Breast epithelium (tissue), 3 donors: ENCODE measurements at regions not wholly inside any gene's neighbourhood (a gene's known extent, or its start where the extent isn't known, plus 50 kb on each side); places are given as distances from the start of the nearest gene placed in this dataset.

Source experiments
- CTCF ChIP-seq, 3 donors: fragments of 450-650 bp; IDR thresholded peaks; one replicate each; pipeline ENCODE4 v1.5.1; 2016 to 2017; ENCODE audit warnings: antibody characterized with exemption in 3 of 3, mild to moderate bottlenecking in 3 of 3, moderate library complexity in 3 of 3
- POLR2A ChIP-seq: fragments of 450-650 bp; IDR thresholded peaks from one replicate; pipeline ENCODE4 v1.6.1; 2016; ENCODE audit warnings: antibody characterized with exemption, mild to moderate bottlenecking, moderate library complexity
- POLR2AphosphoS5 ChIP-seq, 3 donors: sonication (generic); formaldehyde crosslinking; IDR thresholded peaks; one replicate each; pipeline ENCODE4 v1.6.1; 2017; ENCODE audit warnings: antibody characterized with exemption in 3 of 3

GRCh38 chr5:166398131-166398530 is 1893.3 kb upstream of the WWC1 start:
- TF ChIP-seq CTCF (IDR thresholded peaks at IDR 0.05) (no peak), POLR2AphosphoS5 (IDR thresholded peaks at IDR 0.05) (no peak), POLR2A (no peak)
